Lung (tissue), 11 donors: ENCODE measurements at regions not wholly inside any gene's neighbourhood (a gene's known extent, or its start where the extent isn't known, plus 50 kb on each side); places are given as distances from the start of the nearest gene placed in this dataset.

Experiments used
- ATAC-seq: fragments of 200-7000 bp; cut with Tn5 transposase; one replicate; pipeline ENCODE4 v1.9.1; 2020; ENCODE audit warnings: moderate number of reproducible peaks; ENCODE audit not compliant: insufficient read depth, low FRiP score
- DNase-seq, 3 donors: peaks; one replicate each; pipeline ENCODE4 v3.0.0-alpha.2; 2013 to 2017
- H3K27ac ChIP-seq, 2 donors: one replicate each; pipeline ENCODE4 v1.5.1; 2013; ENCODE audit warnings: mild to moderate bottlenecking in 2 of 2, moderate library complexity in 2 of 2, control low read depth in 1 of 2, inconsistent platforms in 1 of 2, low read depth in 1 of 2, low read length in 1 of 2
- H3K27me3 ChIP-seq, 3 donors: one replicate each; pipeline ENCODE4 v1.5.1; 2013; ENCODE audit warnings: low read length in 2 of 3; ENCODE audit not compliant: control insufficient read depth in 3 of 3, insufficient read depth in 3 of 3
- H3K36me3 ChIP-seq, 4 donors: one replicate each; pipeline ENCODE4 v1.5.1; 2013; ENCODE audit warnings: low read length in 4 of 4, mild to moderate bottlenecking in 1 of 4, moderate library complexity in 1 of 4; ENCODE audit not compliant: control insufficient read depth in 4 of 4, insufficient read depth in 4 of 4
- H3K4me1 ChIP-seq, 5 donors: one replicate each; pipeline ENCODE4 v1.5.1; 2013; ENCODE audit warnings: low read length in 5 of 5, mild to moderate bottlenecking in 2 of 5, moderate library complexity in 1 of 5; ENCODE audit not compliant: control insufficient read depth in 5 of 5, insufficient read depth in 5 of 5
- H3K4me3 ChIP-seq: one replicate; pipeline ENCODE4 v1.5.1; 2013; ENCODE audit warnings: mild to moderate bottlenecking, control low read depth, moderate library complexity
- H3K9ac ChIP-seq, 2 donors: one replicate each; pipeline ENCODE4 v1.5.1; 2013; ENCODE audit warnings: low read length in 2 of 2, control low read depth in 1 of 2; ENCODE audit not compliant: insufficient read depth in 1 of 2
- H3K9me3 ChIP-seq, 4 donors: one replicate each; pipeline ENCODE4 v1.5.1; 2013; ENCODE audit warnings: low read length in 3 of 4, mild to moderate bottlenecking in 1 of 4, moderate library complexity in 1 of 4; ENCODE audit not compliant: control insufficient read depth in 4 of 4, insufficient read depth in 3 of 4
- WGBS, 2 donors: extraction: QIAGEN DNeasy Blood & Tissue Kit; methylation state at CpG; one replicate each; pipeline ENCODE4 v1.1.7; 2013; 5-methylcytosine and 5-hydroxymethylcytosine counted together
- TF ChIP-seq, protein P1 (sequence below): IDR thresholded peaks from 2 replicates; pipeline ENCODE4 v1.5.1; 2012; ENCODE audit warnings: mild to moderate bottlenecking; ENCODE audit errors: control extremely low read depth, extremely low read depth
- donor health status: control.
- donor health status: control.
- donor health status: Bipolar disorder and iron deficiency.
- donor health status: healthy.
- donor health status: DM: yes; HTN: yes; CAD: no.

GRCh38 chr16:72481419-72481818 is 309.5 kb upstream of the PMFBP1 start:
- no peak overlapping the region for H3K27ac ChIP-seq
- H3K27me3 ChIP-seq, result no peaks in the 10 kb centered on the region
- TF ChIP-seq, protein P1, sequence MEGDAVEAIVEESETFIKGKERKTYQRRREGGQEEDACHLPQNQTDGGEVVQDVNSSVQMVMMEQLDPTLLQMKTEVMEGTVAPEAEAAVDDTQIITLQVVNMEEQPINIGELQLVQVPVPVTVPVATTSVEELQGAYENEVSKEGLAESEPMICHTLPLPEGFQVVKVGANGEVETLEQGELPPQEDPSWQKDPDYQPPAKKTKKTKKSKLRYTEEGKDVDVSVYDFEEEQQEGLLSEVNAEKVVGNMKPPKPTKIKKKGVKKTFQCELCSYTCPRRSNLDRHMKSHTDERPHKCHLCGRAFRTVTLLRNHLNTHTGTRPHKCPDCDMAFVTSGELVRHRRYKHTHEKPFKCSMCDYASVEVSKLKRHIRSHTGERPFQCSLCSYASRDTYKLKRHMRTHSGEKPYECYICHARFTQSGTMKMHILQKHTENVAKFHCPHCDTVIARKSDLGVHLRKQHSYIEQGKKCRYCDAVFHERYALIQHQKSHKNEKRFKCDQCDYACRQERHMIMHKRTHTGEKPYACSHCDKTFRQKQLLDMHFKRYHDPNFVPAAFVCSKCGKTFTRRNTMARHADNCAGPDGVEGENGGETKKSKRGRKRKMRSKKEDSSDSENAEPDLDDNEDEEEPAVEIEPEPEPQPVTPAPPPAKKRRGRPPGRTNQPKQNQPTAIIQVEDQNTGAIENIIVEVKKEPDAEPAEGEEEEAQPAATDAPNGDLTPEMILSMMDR, result no peak
- DNase-seq (no peak), ATAC-seq (no peak)
- no peaks in the 10 kb centered on the region for H3K9me3 ChIP-seq
- no peak overlapping the region for H3K9ac ChIP-seq
- no peaks in the 10 kb centered on the region for H3K4me1 ChIP-seq
- no peaks in the 10 kb centered on the region for H3K36me3 ChIP-seq
- no peak overlapping the region for H3K4me3 ChIP-seq

- H3K27ac ChIP-seq, result no peak overlapping the region
- ATAC-seq, result no peak
- TF ChIP-seq, protein P1, result no peak
- WGBS, 2 donors, result 69 to 88% methylated on average over 2 of the region's 2 CpGs
- no peak for DNase-seq
- no peaks in the 10 kb centered on the region for H3K9me3 ChIP-seq
- H3K4me3 ChIP-seq, result no peak overlapping the region
- H3K9ac ChIP-seq, result no peak overlapping the region
- no peaks in the 10 kb centered on the region for H3K4me1 ChIP-seq
- no peaks in the 10 kb centered on the region for H3K36me3 ChIP-seq
- H3K27me3 ChIP-seq, result no peaks in the 10 kb centered on the region
Measured at GRCh38 chr16:72480911-72481310, 309.0 kb upstream of the PMFBP1 start.

DNA sequence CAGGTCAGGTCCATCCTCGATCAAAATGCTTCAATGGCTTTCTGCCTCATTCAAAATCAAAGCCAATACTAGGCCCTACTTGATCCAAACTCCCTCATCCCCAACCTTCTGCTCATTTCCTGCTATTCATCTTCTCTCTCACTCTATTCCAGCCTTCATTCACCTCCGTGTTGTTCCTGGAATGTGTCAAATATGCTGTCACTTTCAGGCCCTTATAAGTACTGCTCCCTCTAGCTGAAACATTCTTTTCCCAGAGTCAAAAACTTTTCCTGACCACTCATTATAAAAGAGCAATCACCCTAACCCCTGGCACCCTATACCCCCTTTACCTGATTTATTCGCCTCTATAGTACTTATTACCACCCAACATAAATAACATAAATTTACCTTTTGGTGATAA is 303.7 kb upstream of the PMFBP1 start:
- 77 to 83% methylated on average over 3 of the region's 3 CpGs for WGBS, 2 donors
- Histone ChIP-seq H3K36me3 (no peaks in the 10 kb centered on the region), H3K27me3 (no peaks in the 10 kb centered on the region), H3K4me3 (no peak overlapping the region), H3K9me3 (no peaks in the 10 kb centered on the region), H3K9ac (no peak overlapping the region), H3K27ac (no peak overlapping the region), H3K4me1 (no peaks in the 10 kb centered on the region)
- TF ChIP-seq, protein P1, result no peak
- DNase-seq (no peak), ATAC-seq (no peak)

DNA sequence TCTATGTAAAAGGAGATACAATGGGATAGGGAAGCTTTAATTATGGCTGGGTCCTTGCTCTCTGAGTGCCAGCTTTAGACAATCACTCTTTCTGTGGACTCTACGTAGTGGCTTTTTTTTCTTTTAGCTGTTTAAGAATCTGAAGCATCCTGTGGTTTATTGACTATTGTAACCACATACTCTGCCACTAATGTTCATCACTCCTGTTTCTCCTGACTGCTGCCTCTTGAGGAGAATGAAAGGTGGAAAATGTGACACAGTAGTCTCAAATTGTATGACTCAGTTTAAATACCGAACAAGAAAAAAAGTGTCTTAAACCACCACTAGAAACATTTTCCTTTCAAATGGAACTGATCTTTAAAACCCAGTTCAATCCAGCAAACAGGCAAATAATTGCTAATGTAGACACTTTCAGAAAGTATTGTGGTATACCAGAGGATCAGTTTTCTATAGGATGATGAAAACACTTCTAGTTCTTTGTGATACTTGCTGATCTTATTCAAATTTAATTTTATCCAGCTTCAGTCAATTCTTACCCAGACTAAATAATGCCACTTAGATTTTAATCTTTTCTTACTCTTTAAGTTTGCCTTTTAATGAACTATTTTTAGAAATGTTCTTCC is 302.7 kb upstream of the PMFBP1 start:
- Histone ChIP-seq H3K9ac (no peak overlapping the region), H3K27me3 (no peaks in the 10 kb centered on the region), H3K4me1 (no peaks in the 10 kb centered on the region), H3K4me3 (no peak overlapping the region), H3K36me3 (no peaks in the 10 kb centered on the region), H3K9me3 (no peaks in the 10 kb centered on the region), H3K27ac (no peak overlapping the region)
- TF ChIP-seq, protein P1, result no peak
- ATAC-seq (no peak), DNase-seq (peak in 2 of 3 donors; percentile 15 to 25)
- 54 to 82% methylated on average over 2 of the region's 2 CpGs for WGBS, 2 donors
